ENCODE measurements at regions not wholly inside any gene's neighbourhood (a gene's known extent, or its start where the extent isn't known, plus 50 kb on each side); places are given as distances from the start of the nearest gene placed in this dataset.
"Not testable (repeated sequence)": the region's sequence is repeated elsewhere in the genome, so short reads cannot be mapped to it uniquely, and the experiment has no call there.

- not testable (repeated sequence) for H3K4me3 ChIP-seq (ENCODE audit: low read depth, low read length); H3K9me3 ChIP-seq (ENCODE audit: control insufficient read depth in 2 of 2, low read length in 2 of 2); H3K27ac ChIP-seq (ENCODE audit: insufficient read depth, low read length, poor library complexity, severe bottlenecking); H3K4me3 Mint-ChIP-seq; H3K27me3 ChIP-seq (ENCODE audit: control insufficient read depth, insufficient read depth, low read length); ATAC-seq (ENCODE audit: low read depth in 2 of 2); H3K4me1 Mint-ChIP-seq; H3K36me3 Mint-ChIP-seq; H3K4me1 ChIP-seq (ENCODE audit: control insufficient read depth, insufficient read depth, low read length, poor library complexity, severe bottlenecking); H3K9me3 Mint-ChIP-seq; DNase-seq; H3K27ac Mint-ChIP-seq; H3K27me3 Mint-ChIP-seq; H3K36me3 ChIP-seq (ENCODE audit: control insufficient read depth, insufficient read depth, low read length)
These were observed 113.3 kb upstream of the SEC22B start for GRCh38 chr1:120289601-120290074.

GRCh38 chr1:120288814-120289600 lies 112.7 kb upstream of the SEC22B start:
- H3K36me3 ChIP-seq (ENCODE audit: control insufficient read depth, insufficient read depth, low read length); H3K27ac Mint-ChIP-seq; H3K36me3 Mint-ChIP-seq; H3K4me1 ChIP-seq (ENCODE audit: control insufficient read depth, insufficient read depth, low read length, poor library complexity, severe bottlenecking); H3K27ac ChIP-seq (ENCODE audit: insufficient read depth, low read length, poor library complexity, severe bottlenecking); H3K9me3 Mint-ChIP-seq; H3K4me1 Mint-ChIP-seq; DNase-seq; H3K9me3 ChIP-seq (ENCODE audit: control insufficient read depth in 2 of 2, low read length in 2 of 2); H3K27me3 ChIP-seq (ENCODE audit: control insufficient read depth, insufficient read depth, low read length); H3K27me3 Mint-ChIP-seq; H3K4me3 Mint-ChIP-seq; H3K4me3 ChIP-seq (ENCODE audit: low read depth, low read length): not testable (repeated sequence)
- peak; percentile 31 to 44 for ATAC-seq (ENCODE audit: low read depth in 2 of 2)

GRCh38 chr1:120288167-120288566 lies 111.8 kb upstream of the SEC22B start:
- H3K4me1 ChIP-seq (ENCODE audit: control insufficient read depth, insufficient read depth, low read length, poor library complexity, severe bottlenecking); H3K36me3 ChIP-seq (ENCODE audit: control insufficient read depth, insufficient read depth, low read length); H3K27ac ChIP-seq (ENCODE audit: insufficient read depth, low read length, poor library complexity, severe bottlenecking); H3K4me3 Mint-ChIP-seq; H3K4me3 ChIP-seq (ENCODE audit: low read depth, low read length); H3K27me3 ChIP-seq (ENCODE audit: control insufficient read depth, insufficient read depth, low read length); H3K36me3 Mint-ChIP-seq; H3K27ac Mint-ChIP-seq; H3K4me1 Mint-ChIP-seq; H3K9me3 Mint-ChIP-seq; H3K27me3 Mint-ChIP-seq; DNase-seq; H3K9me3 ChIP-seq (ENCODE audit: control insufficient read depth in 2 of 2, low read length in 2 of 2): not testable (repeated sequence)
- peak in 1 of 2 donors; percentile 77 for ATAC-seq (ENCODE audit: low read depth in 2 of 2)

DNA sequence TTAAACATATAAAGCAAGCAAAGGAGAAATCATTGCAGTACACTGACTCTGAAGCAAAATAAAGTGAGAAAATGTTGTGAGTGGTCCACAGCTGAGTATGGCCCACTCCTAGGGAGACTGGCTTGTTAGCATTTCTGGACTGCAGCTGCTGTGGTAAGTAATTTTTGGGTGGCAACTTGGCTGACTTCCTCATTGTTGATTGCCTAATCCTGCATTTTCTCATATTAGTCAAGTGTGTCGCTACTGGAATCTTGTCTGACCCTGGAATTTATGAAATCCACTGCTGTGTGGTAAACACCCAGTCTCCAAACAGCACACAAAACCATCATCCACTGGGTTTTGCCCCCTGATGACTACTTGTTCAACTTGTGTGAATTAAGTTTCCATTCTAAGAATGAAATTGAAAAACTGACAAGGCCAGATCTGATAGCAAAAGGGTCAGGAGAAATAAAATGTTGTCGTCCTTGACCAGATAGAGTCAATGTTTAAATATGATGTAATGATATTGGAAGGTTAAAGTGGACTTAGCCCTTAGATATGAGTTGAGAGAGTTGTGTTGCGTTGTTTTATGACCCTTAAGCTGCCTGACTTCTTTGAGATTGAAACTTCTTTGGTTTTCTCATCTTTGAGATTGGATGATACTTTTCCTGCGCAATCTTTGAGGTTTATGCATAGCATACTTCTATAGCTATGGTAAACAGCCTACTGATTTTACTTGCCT lies 106.6 kb upstream of the SEC22B start:
- not testable (repeated sequence) for H3K9me3 ChIP-seq (ENCODE audit: control insufficient read depth in 2 of 2, low read length in 2 of 2); H3K36me3 ChIP-seq (ENCODE audit: control insufficient read depth, insufficient read depth, low read length); ATAC-seq (ENCODE audit: low read depth in 2 of 2); H3K4me1 ChIP-seq (ENCODE audit: control insufficient read depth, insufficient read depth, low read length, poor library complexity, severe bottlenecking); H3K27me3 ChIP-seq (ENCODE audit: control insufficient read depth, insufficient read depth, low read length); H3K4me1 Mint-ChIP-seq; H3K27ac ChIP-seq (ENCODE audit: insufficient read depth, low read length, poor library complexity, severe bottlenecking); H3K36me3 Mint-ChIP-seq; H3K9me3 Mint-ChIP-seq; DNase-seq; H3K4me3 Mint-ChIP-seq; H3K4me3 ChIP-seq (ENCODE audit: low read depth, low read length); H3K27me3 Mint-ChIP-seq; H3K27ac Mint-ChIP-seq

DNA sequence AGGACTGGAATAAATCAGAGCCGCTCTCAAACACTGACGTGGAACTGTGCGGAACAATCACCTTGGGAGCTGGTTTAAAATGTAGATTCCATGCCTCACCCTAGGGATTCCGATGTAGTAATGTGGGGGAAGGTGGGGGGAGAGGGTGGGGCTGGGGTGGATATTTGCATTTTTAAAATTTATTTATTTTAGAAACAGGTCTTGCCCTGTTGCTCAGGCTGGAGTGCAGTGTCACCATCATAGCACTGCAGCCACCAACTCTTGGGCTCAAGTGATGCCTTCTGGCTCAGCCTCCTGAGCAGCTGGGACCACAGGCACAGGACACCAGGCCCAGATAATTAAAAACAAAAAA lies 101.9 kb upstream of the SEC22B start:
- DNase-seq; H3K27ac Mint-ChIP-seq; H3K4me1 ChIP-seq (ENCODE audit: control insufficient read depth, insufficient read depth, low read length, poor library complexity, severe bottlenecking); ATAC-seq (ENCODE audit: low read depth in 2 of 2); H3K27me3 Mint-ChIP-seq; H3K4me3 ChIP-seq (ENCODE audit: low read depth, low read length); H3K9me3 ChIP-seq (ENCODE audit: control insufficient read depth in 2 of 2, low read length in 2 of 2); H3K4me1 Mint-ChIP-seq; H3K36me3 ChIP-seq (ENCODE audit: control insufficient read depth, insufficient read depth, low read length); H3K36me3 Mint-ChIP-seq; H3K9me3 Mint-ChIP-seq; H3K27ac ChIP-seq (ENCODE audit: insufficient read depth, low read length, poor library complexity, severe bottlenecking); H3K27me3 ChIP-seq (ENCODE audit: control insufficient read depth, insufficient read depth, low read length); H3K4me3 Mint-ChIP-seq: not testable (repeated sequence)

- not testable (repeated sequence) for H3K27ac Mint-ChIP-seq; H3K4me3 ChIP-seq (ENCODE audit: low read depth, low read length); H3K36me3 ChIP-seq (ENCODE audit: control insufficient read depth, insufficient read depth, low read length); H3K4me3 Mint-ChIP-seq; H3K9me3 ChIP-seq (ENCODE audit: control insufficient read depth in 2 of 2, low read length in 2 of 2); ATAC-seq (ENCODE audit: low read depth in 2 of 2); H3K4me1 Mint-ChIP-seq; H3K27ac ChIP-seq (ENCODE audit: insufficient read depth, low read length, poor library complexity, severe bottlenecking); H3K27me3 Mint-ChIP-seq; H3K36me3 Mint-ChIP-seq; H3K27me3 ChIP-seq (ENCODE audit: control insufficient read depth, insufficient read depth, low read length); H3K9me3 Mint-ChIP-seq; H3K4me1 ChIP-seq (ENCODE audit: control insufficient read depth, insufficient read depth, low read length, poor library complexity, severe bottlenecking); DNase-seq
These were observed 101.3 kb upstream of the SEC22B start for GRCh38 chr1:120277428-120278258.

- H3K9me3 ChIP-seq (ENCODE audit: control insufficient read depth in 2 of 2, low read length in 2 of 2); H3K27ac ChIP-seq (ENCODE audit: insufficient read depth, low read length, poor library complexity, severe bottlenecking); H3K36me3 Mint-ChIP-seq; H3K27ac Mint-ChIP-seq; H3K4me3 Mint-ChIP-seq; H3K9me3 Mint-ChIP-seq; H3K27me3 ChIP-seq (ENCODE audit: control insufficient read depth, insufficient read depth, low read length); H3K4me1 Mint-ChIP-seq; DNase-seq; ATAC-seq (ENCODE audit: low read depth in 2 of 2); H3K4me1 ChIP-seq (ENCODE audit: control insufficient read depth, insufficient read depth, low read length, poor library complexity, severe bottlenecking); H3K36me3 ChIP-seq (ENCODE audit: control insufficient read depth, insufficient read depth, low read length); H3K4me3 ChIP-seq (ENCODE audit: low read depth, low read length); H3K27me3 Mint-ChIP-seq: not testable (repeated sequence)
These were observed 100.4 kb upstream of the SEC22B start for GRCh38 chr1:120276710-120277109.

All from CD4-positive, CD25-positive, alpha-beta regulatory T cell (primary cell).